AML-193 (cell line): ENCODE measurements at regions not wholly inside any gene's neighbourhood (a gene's known extent, or its start where the extent isn't known, plus 50 kb on each side); places are given as distances from the start of the nearest gene placed in this dataset.

Experiments
- DNase-seq, 2 experiments: peaks; one replicate each; lab custom pipeline; 2025; lab: John Stamatoyannopoulos, UW

DNA sequence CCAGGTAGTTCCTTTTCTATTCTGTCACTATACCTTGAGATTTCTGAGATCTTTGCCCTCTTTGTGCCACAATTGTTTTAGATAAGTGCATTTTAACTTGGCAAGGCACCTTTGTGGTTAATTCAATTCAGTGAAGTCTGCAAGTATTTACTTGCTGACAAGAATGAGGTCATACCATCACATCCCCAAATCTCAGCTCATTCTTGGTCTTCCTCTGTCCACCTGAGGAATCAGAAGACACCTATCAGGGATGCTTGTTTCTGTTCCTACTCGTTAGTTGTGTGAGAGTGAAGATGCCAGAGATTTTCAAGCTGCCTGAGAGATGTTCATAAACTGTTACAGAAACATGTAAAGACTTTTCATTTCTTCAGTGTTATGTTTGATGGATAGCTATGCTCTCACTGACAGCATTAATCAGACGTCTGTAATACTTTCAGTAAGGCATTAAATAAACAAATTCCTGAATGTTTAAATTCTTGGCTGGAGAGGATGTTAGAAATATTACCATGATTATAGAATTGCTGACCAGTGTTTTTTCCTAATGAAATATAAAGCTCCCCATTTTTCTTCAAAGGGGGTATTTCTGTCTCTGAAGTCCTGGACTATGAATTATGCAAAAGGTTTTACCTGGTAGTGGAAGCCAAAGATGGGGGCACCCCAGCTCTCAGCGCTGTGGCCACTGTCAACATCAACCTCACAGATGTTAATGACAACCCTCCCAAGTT is 135.0 kb upstream of the MTNR1B start:
- DNase-seq = no peak

DNA sequence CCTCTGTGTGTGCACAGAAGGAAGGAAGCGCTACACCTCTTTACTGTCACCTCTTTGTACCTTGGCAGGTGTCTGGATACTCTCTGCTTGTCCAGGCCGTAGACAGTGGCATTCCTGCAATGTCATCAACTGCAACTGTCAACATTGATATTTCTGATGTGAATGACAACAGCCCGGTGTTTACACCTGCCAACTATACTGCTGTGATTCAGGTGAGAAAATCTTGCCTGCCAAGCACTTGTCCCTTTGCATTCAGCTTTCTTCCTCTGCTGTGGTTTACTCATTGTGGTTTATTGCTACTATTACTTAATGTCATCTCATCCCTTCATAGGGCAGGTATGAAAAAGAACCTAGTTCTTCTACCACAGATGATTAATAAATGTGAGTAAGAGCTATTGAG is 131.9 kb upstream of the MTNR1B start:
- DNase-seq = no peak

DNA sequence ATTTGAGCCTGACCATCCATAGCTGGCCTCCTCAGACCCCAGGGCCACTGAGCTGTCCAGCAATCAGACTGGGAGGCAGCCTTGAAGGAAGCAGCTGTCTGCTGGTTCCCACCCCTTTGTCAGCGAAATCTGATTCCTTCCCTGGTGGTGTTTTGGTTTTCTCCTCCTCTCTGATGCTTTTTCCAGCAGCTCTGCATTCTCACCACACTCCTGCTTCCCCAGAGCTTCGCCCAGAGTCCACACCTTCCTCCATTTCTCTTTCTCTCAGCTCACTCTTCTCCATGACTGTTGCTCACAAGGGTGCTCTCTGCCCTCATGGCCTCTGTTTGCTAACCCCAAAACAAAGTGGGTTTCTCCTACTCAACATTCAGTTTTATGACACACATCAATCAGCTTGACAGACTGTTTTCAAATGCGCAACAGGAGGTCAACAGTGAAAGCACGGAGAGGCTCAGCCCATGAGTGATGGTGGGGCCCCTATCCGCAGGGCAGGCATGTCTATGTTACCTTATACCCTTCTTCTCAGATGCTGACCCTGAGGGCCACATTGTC is 130.6 kb upstream of the MTNR1B start:
- no peak for DNase-seq

DNA sequence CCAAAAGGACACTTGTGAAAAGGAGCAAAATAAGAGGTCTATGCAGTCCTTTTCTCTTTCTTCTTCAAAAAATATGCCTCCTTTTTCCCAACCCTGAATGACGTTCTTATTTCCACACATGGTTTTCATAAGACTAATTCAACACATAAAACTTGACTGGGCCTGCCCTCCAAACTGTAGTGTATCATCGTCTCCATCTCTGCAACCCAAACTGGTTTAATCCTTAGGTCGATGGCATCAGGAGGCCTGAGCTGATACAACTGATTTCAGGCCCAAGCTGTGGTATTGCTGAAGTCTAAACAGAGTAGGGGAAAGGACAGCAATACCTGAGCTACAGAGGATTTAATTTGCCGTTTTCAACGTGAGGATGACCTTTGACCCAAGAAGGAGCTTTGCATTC is 130.0 kb upstream of the MTNR1B start:
- DNase-seq = no peak

DNA sequence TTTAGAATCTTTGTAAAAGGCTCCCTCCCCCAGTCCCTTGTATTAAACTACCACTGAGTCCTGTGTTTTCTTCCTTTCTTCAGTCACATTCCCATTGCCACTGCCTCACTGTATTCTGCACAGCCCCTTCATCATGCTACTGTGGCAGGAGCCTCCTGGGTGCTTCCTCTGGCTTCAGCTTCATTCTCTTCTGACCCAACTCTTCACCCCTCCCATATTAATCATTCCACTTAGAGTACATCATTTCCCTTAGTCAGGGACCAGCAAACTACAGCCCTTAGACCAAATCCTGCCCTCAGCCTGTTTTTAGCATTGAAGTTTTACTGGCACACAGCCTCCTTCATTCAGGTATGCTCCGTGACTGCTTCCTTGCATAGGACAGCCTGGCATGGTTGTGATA is 127.7 kb upstream of the MTNR1B start:
- no peak for DNase-seq

DNA sequence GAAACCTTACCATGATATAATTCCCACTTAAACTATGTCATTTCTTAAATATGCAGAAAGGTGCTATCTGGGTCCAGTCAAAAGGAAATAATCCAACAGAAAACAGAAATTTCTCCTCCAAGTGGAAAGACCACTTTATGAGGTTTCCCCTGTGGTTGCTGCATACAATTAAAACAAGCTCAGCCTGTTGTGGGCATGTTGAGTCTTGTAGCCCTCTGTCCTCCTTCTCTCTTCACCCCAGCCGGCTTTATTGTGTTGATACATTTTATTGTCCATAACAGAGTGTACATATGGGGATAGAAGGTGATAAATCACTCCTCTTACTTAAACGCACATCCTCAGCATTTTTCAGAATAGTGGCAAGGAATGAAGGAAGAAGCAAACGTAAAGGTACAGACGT is 126.0 kb upstream of the MTNR1B start:
- DNase-seq = no peak

DNA sequence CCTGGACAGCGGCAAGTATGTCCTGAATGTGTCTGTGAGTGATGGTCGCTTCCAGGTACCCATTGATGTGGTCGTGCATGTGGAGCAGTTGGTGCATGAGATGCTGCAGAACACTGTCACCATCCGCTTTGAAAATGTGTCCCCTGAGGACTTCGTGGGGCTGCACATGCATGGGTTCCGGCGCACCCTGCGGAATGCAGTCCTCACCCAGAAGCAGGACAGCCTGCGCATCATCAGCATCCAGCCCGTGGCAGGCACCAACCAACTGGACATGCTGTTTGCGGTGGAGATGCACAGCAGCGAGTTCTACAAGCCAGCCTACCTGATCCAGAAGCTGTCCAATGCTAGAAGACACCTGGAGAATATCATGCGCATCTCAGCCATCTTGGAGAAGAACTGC is 125.3 kb upstream of the MTNR1B start:
- no peak for DNase-seq

DNA sequence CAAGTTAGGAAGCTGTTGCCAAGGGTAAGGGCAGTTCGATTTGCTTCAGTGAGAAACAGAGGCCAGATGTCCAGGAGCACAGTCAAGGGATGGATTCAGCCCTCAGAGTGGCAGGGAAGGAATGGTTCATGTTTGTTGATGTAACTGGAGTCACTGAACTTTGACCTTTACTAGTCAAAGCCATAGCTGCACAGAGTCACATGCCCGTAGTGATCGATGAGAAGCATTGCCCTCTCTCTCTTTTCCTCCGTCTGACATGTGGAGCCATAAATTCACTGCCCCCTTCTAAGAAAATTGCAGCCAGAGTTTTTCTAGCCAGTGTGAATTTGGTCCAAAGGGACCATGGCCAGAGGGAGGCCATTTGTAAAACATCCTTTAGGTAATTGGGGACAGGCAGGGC is 124.1 kb upstream of the MTNR1B start:
- no peak for DNase-seq

DNA sequence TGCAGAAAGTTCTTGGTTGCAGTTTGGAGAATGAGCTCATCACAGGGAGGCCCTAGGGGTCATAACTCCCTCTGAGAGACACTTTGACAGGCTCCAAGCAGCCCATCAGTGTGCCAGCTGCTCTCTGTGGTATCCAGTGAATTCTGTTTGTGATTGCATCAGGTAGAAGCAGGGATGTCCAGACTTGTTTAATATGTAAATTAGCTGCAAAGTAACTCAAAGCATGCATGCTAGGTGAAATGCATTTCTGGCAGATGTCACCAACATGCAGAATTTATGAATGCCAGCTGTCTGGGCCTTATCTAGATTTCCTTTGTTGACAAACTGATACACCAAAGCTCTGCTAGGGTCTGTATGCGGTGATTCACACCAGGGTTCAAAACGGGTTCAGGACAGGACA is 123.6 kb upstream of the MTNR1B start:
- DNase-seq = no peak

DNA sequence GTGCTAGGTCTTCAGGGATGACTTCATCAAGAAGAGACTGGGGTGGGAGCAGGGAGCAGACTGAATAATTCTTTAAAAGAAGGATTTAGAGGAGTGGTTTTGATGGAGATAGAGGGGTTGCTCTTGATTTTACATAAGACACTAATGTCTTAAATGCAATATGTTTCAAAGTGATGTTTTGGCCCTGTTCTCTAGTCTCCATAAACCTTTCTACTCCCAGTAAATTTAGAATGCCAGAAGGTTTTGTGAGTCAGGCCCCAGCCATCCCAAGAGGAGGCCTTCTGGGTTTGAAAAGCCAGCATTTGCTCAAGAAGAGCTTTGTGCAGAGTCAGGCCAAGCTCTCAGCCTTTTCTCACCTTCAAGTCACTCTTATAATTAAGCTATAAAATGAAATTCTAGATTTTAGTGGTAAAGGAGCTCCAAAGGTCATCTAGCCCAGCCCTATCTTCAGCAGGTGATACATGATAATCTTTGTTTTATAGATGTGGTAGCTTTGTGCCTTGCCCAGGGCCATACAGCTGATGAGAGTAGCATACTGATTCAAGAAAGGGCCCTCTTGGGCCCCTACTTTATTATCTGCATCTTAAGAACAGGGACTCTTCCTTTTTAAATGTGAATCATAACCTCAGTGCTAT is 122.8 kb upstream of the MTNR1B start:
- DNase-seq = no peak

DNA sequence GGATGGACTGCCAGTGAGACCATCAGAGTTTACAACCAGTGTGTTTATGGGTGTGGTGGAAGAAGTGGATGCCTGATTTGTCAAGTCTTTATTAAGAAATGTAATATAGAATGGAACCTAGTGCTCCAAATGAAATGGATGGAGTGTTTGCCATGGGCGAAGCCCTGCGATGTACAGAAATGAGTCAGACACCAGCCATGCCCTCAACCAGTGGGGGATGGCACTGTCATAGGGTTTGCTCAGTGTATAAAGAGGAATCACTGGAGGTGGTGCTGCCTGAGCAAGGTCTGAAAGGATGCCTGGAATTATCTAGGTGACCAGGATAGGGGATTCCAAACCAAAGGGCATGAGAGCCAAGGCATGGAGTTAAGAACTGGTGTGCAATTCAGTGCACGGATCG is 120.9 kb upstream of the MTNR1B start:
- no peak for DNase-seq

DNA sequence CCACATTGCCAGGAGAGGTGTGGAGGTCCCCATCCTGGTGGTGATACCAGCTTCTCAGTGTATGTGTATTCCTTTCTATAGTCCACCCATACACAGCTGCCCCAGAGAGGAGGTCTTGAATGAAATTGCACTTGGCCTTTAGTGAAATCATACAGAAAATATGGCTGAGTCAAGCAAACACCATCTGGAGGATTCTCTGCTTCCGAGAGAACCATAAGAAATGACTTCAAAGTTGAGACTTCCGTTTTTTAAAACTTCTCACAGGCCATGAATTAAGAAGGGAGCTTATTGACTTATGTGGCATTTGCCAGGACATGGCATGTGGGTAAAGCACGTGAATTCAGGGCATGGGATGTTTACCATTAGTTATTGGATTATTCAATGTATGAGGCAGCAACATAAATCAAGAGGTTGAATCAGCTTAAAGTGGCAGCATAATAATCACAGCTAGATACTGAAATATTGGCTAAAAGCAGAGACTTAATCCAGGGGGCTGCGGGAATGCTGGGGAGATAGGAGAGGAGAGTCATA is 119.1 kb upstream of the MTNR1B start:
- no peak for DNase-seq

DNA sequence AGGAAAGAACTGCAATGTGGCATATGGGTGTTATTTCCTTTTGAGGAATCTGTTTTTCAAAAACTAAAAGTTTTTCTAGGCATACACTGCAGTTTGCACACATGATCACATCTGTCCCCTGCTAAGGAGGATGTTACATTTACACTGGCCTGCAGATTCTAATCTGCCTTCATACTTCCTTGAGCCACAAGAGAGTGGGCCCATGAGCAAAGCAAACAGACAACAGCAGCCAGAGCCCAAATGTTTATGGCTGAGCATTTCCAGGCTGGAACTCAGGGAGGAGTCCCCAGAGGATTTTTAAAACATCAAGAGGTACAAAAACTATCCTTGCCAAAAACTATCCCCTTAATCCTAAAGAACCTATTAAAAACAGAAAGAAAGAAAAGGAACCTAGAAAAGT is 117.2 kb upstream of the MTNR1B start:
- DNase-seq = no peak

DNA sequence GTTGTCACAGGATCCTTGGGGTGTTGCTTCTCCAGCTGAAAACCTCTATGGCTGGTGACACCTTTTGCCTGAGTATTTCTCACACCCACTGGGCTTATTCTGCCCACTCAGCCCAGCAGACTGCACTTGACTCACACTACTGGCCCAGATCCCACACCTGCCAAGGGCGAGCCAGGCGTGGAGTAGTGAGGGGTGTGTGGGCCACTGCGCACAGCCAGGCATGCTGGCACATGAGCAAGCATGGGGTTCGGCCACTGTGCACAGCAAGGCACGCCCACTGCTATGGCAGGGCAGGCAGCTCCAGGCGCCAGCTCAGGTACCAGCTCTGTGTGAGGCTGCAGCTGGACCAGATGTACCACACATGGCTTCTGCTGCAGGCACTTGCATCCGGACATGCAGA is 116.5 kb upstream of the MTNR1B start:
- DNase-seq = no peak

DNA sequence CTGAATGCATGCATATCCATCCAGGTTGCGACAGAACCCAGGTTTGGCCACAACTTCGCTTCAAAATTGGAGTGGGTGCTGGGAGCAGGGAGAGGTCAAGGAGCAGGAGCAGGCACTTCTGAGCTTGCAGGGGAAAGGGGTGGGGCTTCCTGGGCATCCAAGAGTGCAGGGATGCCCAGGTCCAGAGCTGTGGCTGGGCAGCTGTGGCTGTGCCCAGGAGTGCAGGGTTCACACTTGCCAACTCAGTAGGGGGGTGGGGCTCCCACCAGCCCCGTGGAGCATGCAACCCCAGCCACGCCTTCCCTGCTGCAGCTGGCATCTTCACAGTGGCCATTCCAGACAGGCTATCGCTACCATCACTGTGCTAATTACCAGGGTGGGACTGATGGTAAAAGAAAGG is 115.3 kb upstream of the MTNR1B start:
- DNase-seq = no peak

DNA sequence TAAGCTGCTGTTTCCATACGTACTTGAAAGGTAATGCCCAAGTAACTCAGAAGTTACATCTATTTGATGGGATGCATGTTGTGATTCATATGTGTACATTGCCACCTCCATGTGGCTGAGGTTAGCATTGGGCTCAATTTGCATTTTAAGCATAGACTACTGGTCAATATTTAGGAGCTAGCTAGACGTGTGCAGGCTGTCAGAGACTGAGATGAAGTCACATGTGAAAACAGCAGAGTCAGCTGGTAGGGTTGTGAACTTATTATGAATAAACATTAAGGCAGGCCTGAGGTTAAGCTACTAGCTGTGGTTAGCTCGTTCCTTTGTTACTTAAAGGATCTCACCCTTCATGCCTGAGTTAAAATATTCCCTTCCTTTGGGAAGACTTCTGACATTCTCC is 114.5 kb upstream of the MTNR1B start:
- DNase-seq = no peak

DNA sequence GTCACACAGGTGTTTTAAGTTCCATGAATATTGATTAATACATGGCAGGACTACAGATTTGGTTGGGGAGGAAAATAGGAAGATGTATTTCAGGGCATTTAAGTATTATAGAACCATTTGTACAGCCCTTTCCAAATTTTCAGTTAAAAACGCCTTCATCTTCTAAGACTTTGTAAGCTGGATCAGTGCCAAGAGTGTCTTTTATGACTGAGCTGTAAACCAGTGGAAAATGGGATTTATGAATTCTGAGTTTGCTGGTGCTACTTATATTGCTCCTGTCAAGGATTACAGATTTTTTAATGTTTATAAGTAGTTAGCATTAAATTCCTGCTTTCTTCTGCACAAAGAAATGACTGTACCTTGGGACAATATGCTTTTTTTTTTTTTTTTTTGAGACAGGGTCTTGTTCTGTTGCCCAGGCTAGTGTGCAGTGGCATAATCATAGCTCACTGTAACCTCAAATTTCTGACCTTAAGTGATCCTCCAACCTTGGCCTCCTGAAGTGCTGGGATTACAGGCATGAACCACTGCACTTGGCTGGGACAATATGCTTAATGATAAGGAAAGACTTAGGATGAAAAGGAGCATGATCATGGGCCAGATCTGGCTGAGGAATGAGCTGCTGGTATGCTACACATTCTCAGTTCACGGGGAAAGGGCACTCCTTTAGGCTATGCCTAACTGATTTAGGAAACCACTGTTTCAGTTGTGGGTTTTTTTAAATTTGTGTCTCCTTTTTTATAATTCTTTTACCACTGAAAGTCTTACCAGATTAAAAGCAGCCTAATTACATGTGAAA is 113.6 kb upstream of the MTNR1B start:
- no peak for DNase-seq

DNA sequence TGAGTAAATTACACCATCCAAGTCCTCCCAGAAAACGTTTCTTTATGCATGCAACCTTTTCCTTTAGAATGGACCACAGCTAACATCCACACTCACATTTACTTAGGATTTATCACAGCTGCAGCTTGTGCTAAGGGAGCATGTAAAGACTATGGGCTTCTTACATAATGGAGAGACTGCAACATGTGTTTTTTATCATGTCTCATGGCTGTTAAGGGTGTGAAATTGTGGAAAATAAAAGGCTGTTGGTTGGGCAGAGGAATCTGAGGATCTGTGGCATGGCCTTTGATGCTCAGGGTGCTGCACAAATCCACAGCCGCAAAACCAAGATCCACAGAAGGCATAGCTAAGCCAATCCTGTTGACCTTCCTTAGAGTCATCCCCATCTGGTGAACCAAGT is 112.0 kb upstream of the MTNR1B start:
- no peak for DNase-seq

DNA sequence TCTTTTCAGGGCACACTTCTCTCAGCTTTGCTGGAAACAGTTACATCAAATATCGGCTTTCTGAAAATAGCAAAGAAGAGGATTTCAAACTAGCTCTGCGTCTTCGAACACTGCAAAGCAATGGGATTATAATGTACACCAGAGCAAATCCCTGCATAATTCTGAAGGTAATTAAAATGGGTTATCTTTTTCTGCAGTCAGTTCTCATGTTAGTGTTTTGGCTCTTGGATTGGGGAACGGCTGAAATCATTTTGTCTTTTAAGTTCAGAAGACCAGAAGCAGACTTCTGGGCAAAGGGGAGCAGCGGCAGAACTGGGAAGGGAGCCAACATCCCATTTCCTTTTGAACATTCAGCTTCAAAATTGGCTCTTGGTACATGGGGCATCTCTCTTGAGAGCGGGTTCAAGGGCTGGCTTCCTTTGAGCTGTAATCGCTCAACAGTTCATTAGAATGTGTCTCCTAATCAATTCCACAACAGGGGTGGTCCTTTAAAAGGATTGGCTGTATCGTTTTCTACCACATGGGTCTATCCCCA is 110.2 kb upstream of the MTNR1B start:
- DNase-seq = no peak

DNA sequence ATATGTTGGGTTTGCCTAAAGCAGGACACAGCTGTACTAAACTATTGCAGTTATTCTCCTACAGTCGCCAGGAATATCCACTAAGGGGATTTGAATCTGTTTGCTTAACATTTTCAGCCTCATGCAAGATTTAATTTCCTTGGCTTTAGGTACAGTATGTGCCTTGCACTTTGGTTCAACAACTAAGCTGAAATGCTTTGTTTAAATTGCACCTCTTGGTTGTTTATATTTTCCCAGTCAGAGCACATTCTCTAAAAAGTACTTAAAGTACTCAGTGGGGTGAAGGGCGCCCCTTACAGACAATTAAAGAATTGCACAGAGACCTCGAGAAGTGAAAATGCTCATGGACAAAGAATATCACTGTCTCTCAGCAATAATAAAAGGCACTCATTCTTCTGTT is 107.8 kb upstream of the MTNR1B start:
- DNase-seq = no peak

DNA sequence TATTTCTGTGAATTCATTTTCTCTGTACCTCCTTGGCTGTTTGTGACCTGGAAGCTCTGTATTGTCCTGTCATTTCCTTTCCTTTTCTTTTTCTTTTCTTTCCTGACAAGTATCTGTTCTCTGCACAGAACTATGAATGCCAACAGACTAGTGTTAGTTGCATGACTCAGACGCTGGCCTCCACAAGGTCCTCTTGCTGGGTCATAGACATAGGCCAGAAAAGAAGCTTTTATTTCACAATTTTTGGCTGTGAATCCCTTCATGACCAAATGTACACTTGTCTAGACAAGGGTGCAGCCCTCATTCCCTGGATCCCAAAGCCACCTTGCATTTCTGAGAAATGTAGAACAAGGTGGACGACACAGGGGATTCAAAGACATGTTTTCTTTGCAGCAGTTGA is 104.1 kb upstream of the MTNR1B start:
- DNase-seq = no peak

DNA sequence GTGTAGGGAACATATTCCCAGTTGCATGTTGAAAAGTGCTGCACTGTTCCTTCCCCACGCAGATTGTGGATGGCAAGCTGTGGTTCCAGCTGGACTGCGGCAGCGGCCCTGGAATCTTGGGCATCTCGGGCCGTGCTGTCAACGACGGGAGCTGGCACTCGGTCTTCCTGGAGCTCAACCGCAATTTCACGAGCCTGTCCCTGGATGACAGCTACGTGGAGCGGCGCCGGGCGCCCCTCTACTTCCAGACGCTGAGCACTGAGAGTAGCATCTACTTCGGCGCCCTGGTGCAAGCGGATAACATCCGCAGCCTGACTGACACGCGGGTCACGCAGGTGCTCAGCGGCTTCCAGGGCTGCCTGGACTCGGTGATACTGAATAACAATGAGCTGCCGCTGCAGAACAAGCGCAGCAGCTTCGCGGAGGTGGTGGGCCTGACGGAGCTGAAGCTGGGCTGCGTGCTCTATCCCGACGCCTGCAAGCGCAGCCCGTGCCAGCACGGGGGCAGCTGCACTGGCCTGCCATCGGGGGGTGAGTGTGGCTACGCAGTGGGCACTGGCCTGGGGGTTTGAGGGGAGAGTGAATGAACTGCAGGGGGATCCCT is 102.7 kb upstream of the MTNR1B start:
- DNase-seq = no peak
